H9 (cell line): ENCODE measurements at regions not wholly inside any gene's neighbourhood (a gene's known extent, or its start where the extent isn't known, plus 50 kb on each side); places are given as distances from the start of the nearest gene placed in this dataset.
"Not testable (repeated sequence)": the region's sequence is repeated elsewhere in the genome, so short reads cannot be mapped to it uniquely, and the experiment has no call there.

Experiments used
- DNase-seq: peaks from one replicate; pipeline ENCODE4 v3.0.0-alpha.2; 2017
- H2AFZ ChIP-seq: one replicate; pipeline ENCODE4 v1.6.1; 2013; ENCODE audit warnings: mild to moderate bottlenecking, low read length, control low read depth, moderate library complexity
- H2AK5ac ChIP-seq: 2 replicates; pipeline ENCODE4 v1.6.1; 2013; ENCODE audit warnings: low read length, control low read depth, mixed read lengths; ENCODE audit not compliant: insufficient read length
- H2BK120ac ChIP-seq: one replicate; pipeline ENCODE4 v1.6.1; 2013; ENCODE audit warnings: low read depth, mild to moderate bottlenecking, low read length, control low read depth, inconsistent platforms; ENCODE audit not compliant: poor library complexity, severe bottlenecking
- H2BK12ac ChIP-seq: 2 replicates; pipeline ENCODE4 v1.6.1; 2013; ENCODE audit warnings: low read length, control low read depth, mixed read lengths, low read depth; ENCODE audit not compliant: insufficient read length
- H2BK15ac ChIP-seq: 2 replicates; pipeline ENCODE4 v1.6.1; 2013; ENCODE audit warnings: low read depth, low read length, control low read depth
- H2BK20ac ChIP-seq: one replicate; pipeline ENCODE4 v1.6.1; 2013; ENCODE audit warnings: low read depth, mild to moderate bottlenecking, low read length, control low read depth, inconsistent platforms; ENCODE audit not compliant: poor library complexity, severe bottlenecking
- H2BK5ac ChIP-seq: 2 replicates; pipeline ENCODE4 v1.6.1; 2013; ENCODE audit warnings: low read length, control low read depth, mixed read lengths; ENCODE audit not compliant: insufficient read length
- H3K14ac ChIP-seq: 2 replicates; pipeline ENCODE4 v1.6.1; 2013; ENCODE audit warnings: low read length, control low read depth; ENCODE audit not compliant: insufficient read depth
- H3K18ac ChIP-seq: 2 replicates; pipeline ENCODE4 v1.6.1; 2013; ENCODE audit warnings: low read depth, mild to moderate bottlenecking, mixed read lengths, low read length, control low read depth; ENCODE audit not compliant: insufficient read length
- H3K23ac ChIP-seq: 2 replicates; pipeline ENCODE4 v1.6.1; 2013; ENCODE audit warnings: low read length, control low read depth, mixed read lengths, low read depth; ENCODE audit not compliant: insufficient read length
- H3K23me2 ChIP-seq: 2 replicates; pipeline ENCODE4 v1.6.1; 2013; ENCODE audit warnings: low read depth, mild to moderate bottlenecking, mixed read lengths, low read length, control low read depth; ENCODE audit not compliant: insufficient read length, poor library complexity, severe bottlenecking
- H3K27ac ChIP-seq: 2 replicates; pipeline ENCODE4 v1.5.1; 2013; ENCODE audit warnings: low read length, control low read depth, mixed read lengths, low read depth; ENCODE audit not compliant: insufficient read length
- H3K27me3 ChIP-seq: 2 replicates; pipeline ENCODE4 v1.6.1; 2013; ENCODE audit warnings: low read length, control low read depth, inconsistent platforms; ENCODE audit not compliant: insufficient read depth
- H3K4ac ChIP-seq: 2 replicates; pipeline ENCODE4 v1.6.1; 2013; ENCODE audit warnings: low read depth, mild to moderate bottlenecking, control low read depth, inconsistent platforms, low read length, moderate library complexity
- H3K4me1 ChIP-seq: 2 replicates; pipeline ENCODE4 v1.6.1; 2013; ENCODE audit warnings: low read length, control low read depth, inconsistent platforms; ENCODE audit not compliant: insufficient read depth
- H3K4me2 ChIP-seq: 2 replicates; pipeline ENCODE4 v1.6.1; 2013; ENCODE audit warnings: low read length, control low read depth, mixed read lengths; ENCODE audit not compliant: insufficient read length, insufficient read depth
- H3K56ac ChIP-seq: 2 replicates; pipeline ENCODE4 v1.6.1; 2013; ENCODE audit warnings: low read depth, mild to moderate bottlenecking, mixed read lengths, low read length, control low read depth; ENCODE audit not compliant: insufficient read length
- H3K79me1 ChIP-seq: 2 replicates; pipeline ENCODE4 v1.6.1; 2013; ENCODE audit warnings: low read depth, mild to moderate bottlenecking, moderate library complexity, low read length, control low read depth, inconsistent platforms; ENCODE audit not compliant: insufficient read depth, poor library complexity, severe bottlenecking
- H3K79me2 ChIP-seq: 2 replicates; pipeline ENCODE4 v1.6.1; 2013; ENCODE audit warnings: low read length, control low read depth, inconsistent platforms; ENCODE audit not compliant: insufficient read depth
- H3K9ac ChIP-seq: 2 replicates; pipeline ENCODE4 v1.6.1; 2013; ENCODE audit warnings: low read length, control low read depth, mixed read lengths; ENCODE audit not compliant: insufficient read length; ENCODE audit errors: extremely low read depth
- H3K9me3 ChIP-seq: one replicate; pipeline ENCODE4 v1.6.1; 2013; ENCODE audit warnings: low read depth, low read length, inconsistent platforms; ENCODE audit not compliant: control insufficient read depth
- H3T11ph ChIP-seq: one replicate; pipeline ENCODE4 v1.6.1; 2013; ENCODE audit warnings: mild to moderate bottlenecking, low read length, control low read depth, inconsistent platforms
- H4K20me1 ChIP-seq: one replicate; pipeline ENCODE4 v1.6.1; 2013; ENCODE audit not compliant: control insufficient read depth, insufficient read length, insufficient read depth
- H4K5ac ChIP-seq: 2 replicates; pipeline ENCODE4 v1.6.1; 2013; ENCODE audit warnings: low read depth, mild to moderate bottlenecking, mixed read lengths, low read length, control low read depth; ENCODE audit not compliant: insufficient read length
- H4K8ac ChIP-seq: replicated peaks from 2 replicates; pipeline ENCODE4 v1.6.1; 2013; ENCODE audit warnings: low read length, control low read depth, mixed read lengths, low read depth; ENCODE audit not compliant: insufficient read length
- H4K91ac ChIP-seq: 2 replicates; pipeline ENCODE4 v1.6.1; 2013; ENCODE audit warnings: low read depth, mild to moderate bottlenecking, moderate library complexity, mixed read lengths, low read length, control low read depth; ENCODE audit not compliant: insufficient read length
- H3K27ac Mint-ChIP-seq, 3 experiments: 2 replicates in 2 of 3; 3 replicates in 1 of 3; pipeline ENCODE4 v1.8.0; 2020 to 2021; ENCODE audit warnings: mixed read lengths in 3 of 3, mild to moderate bottlenecking in 1 of 3, moderate library complexity in 1 of 3
- H3K27me3 Mint-ChIP-seq: 2 replicates; pipeline ENCODE4 v1.8.0; 2021; ENCODE audit warnings: low read depth, mild to moderate bottlenecking, moderate library complexity, mixed read lengths
- H3K36me3 Mint-ChIP-seq, 3 experiments: 2 replicates in 2 of 3; 3 replicates in 1 of 3; pipeline ENCODE4 v1.8.0; 2020 to 2021; ENCODE audit warnings: low read depth in 3 of 3, mixed read lengths in 3 of 3; ENCODE audit not compliant: insufficient read depth in 1 of 3
- H3K4me1 Mint-ChIP-seq, 2 experiments: 2 replicates each; pipeline ENCODE4 v1.8.0; 2020; ENCODE audit warnings: mixed read lengths in 2 of 2
- H3K4me3 Mint-ChIP-seq, 2 experiments: 2 replicates in 1 of 2; 3 replicates in 1 of 2; pipeline ENCODE4 v1.8.0; 2020 to 2021; ENCODE audit warnings: mild to moderate bottlenecking in 2 of 2, mixed read lengths in 2 of 2, moderate library complexity in 1 of 2
- H3K9me3 Mint-ChIP-seq, 2 experiments: 2 replicates in 1 of 2; 3 replicates in 1 of 2; pipeline ENCODE4 v1.8.0; 2020; ENCODE audit warnings: mild to moderate bottlenecking in 2 of 2, mixed read lengths in 2 of 2, moderate library complexity in 1 of 2
- WGBS: extraction: QIAGEN DNeasy Blood & Tissue Kit; methylation state at CpG from one replicate; pipeline ENCODE4 v1.1.7; 2013; ENCODE audit warnings: missing lambda C conversion rate, low lambda C conversion rate, mixed read lengths; ENCODE audit not compliant: insufficient read length; ENCODE audit errors: extremely low coverage; 5-methylcytosine and 5-hydroxymethylcytosine counted together

GRCh38 chr2:87361805-87362204, 340.2 kb upstream of the PLGLB1 start:
- not testable (repeated sequence) for H3K18ac ChIP-seq, DNase-seq, H3K4ac ChIP-seq, H4K5ac ChIP-seq, H3K23me2 ChIP-seq, H3K79me2 ChIP-seq, H2AK5ac ChIP-seq, H3K4me2 ChIP-seq, H3K4me1 Mint-ChIP-seq, H3K27me3 ChIP-seq, H2BK20ac ChIP-seq, H3K9ac ChIP-seq, H2BK5ac ChIP-seq, H3K27ac Mint-ChIP-seq, H3T11ph ChIP-seq, H3K79me1 ChIP-seq, H3K36me3 Mint-ChIP-seq, H3K27ac ChIP-seq, H3K23ac ChIP-seq, H4K8ac ChIP-seq, H3K4me1 ChIP-seq, H2BK12ac ChIP-seq, H2BK120ac ChIP-seq, H3K4me3 Mint-ChIP-seq, H3K14ac ChIP-seq, H2AFZ ChIP-seq, H2BK15ac ChIP-seq, H3K9me3 Mint-ChIP-seq, H4K20me1 ChIP-seq, H3K56ac ChIP-seq, H4K91ac ChIP-seq, H3K27me3 Mint-ChIP-seq, H3K9me3 ChIP-seq

- H3K14ac ChIP-seq, H3T11ph ChIP-seq, H2BK12ac ChIP-seq, H3K27me3 ChIP-seq, H3K4me2 ChIP-seq, H3K79me2 ChIP-seq, H2BK120ac ChIP-seq, H3K56ac ChIP-seq, H2AFZ ChIP-seq, H3K4ac ChIP-seq, H3K4me1 ChIP-seq, H2BK20ac ChIP-seq, H4K20me1 ChIP-seq, H3K18ac ChIP-seq, H4K91ac ChIP-seq, H3K4me3 Mint-ChIP-seq, H2BK15ac ChIP-seq, H3K27ac Mint-ChIP-seq, H3K23me2 ChIP-seq, H3K27ac ChIP-seq, H3K79me1 ChIP-seq, H2AK5ac ChIP-seq, H3K36me3 Mint-ChIP-seq, H4K8ac ChIP-seq, H4K5ac ChIP-seq, H3K27me3 Mint-ChIP-seq, H3K9me3 Mint-ChIP-seq, H2BK5ac ChIP-seq, DNase-seq, H3K9me3 ChIP-seq, H3K9ac ChIP-seq, H3K23ac ChIP-seq, H3K4me1 Mint-ChIP-seq: not testable (repeated sequence)
These were observed 342.7 kb upstream of the PLGLB1 start for GRCh38 chr2:87364379-87364778.

- H3K4me1 Mint-ChIP-seq, H3K79me1 ChIP-seq, H3K9ac ChIP-seq, H3K56ac ChIP-seq, H3K9me3 ChIP-seq, H3K79me2 ChIP-seq, H2AK5ac ChIP-seq, H3K27me3 ChIP-seq, H2BK120ac ChIP-seq, H3K4me1 ChIP-seq, H4K8ac ChIP-seq, DNase-seq, H3T11ph ChIP-seq, H3K14ac ChIP-seq, H3K27ac ChIP-seq, H3K18ac ChIP-seq, H4K5ac ChIP-seq, H4K20me1 ChIP-seq, H2BK12ac ChIP-seq, H2AFZ ChIP-seq, H3K27me3 Mint-ChIP-seq, H4K91ac ChIP-seq, H3K4me3 Mint-ChIP-seq, H3K23ac ChIP-seq, H3K36me3 Mint-ChIP-seq, H3K27ac Mint-ChIP-seq, H2BK20ac ChIP-seq, H3K4ac ChIP-seq, H3K4me2 ChIP-seq, H3K9me3 Mint-ChIP-seq, H3K23me2 ChIP-seq, H2BK15ac ChIP-seq, H2BK5ac ChIP-seq: not testable (repeated sequence)
- 100% methylated on average over 2 of the region's 2 CpGs for WGBS
These were observed 343.4 kb upstream of the PLGLB1 start for GRCh38 chr2:87365038-87365437.
